Right atrium auricular region (tissue), 2 donors: ENCODE measurements at regions not wholly inside any gene's neighbourhood (a gene's known extent, or its start where the extent isn't known, plus 50 kb on each side); places are given as distances from the start of the nearest gene placed in this dataset.
A peak's percentile ranks its signal among the peaks of the same experiment; 100 is the strongest.

Experiments
- DNase-seq: peaks from one replicate; pipeline ENCODE4 v3.0.0-alpha.2; 2019; ENCODE audit warnings: low spot score
- H3K27ac ChIP-seq, 2 donors: fragments of 200-600 bp; sonication (generic); 1 replicate in 1 of 2; 2 replicates in 1 of 2; pipeline ENCODE4 v1.5.1; 2016 to 2019
- H3K27me3 ChIP-seq, 2 donors: fragments of 200-600 bp; sonication (generic); one replicate each; pipeline versions ENCODE4 v1.5.1 to v1.6.0; 2017 to 2019
- H3K36me3 ChIP-seq: fragments of 200-600 bp; sonication (generic); one replicate; pipeline ENCODE4 v1.5.1; 2016
- H3K4me1 ChIP-seq, 2 donors: fragments of 200-600 bp; sonication (generic); one replicate each; pipeline versions ENCODE4 v1.5.1 to v1.6.0; 2017 to 2019
- H3K4me3 ChIP-seq, 2 donors: fragments of 200-600 bp; sonication (generic); 1 replicate in 1 of 2; 2 replicates in 1 of 2; pipeline ENCODE4 v1.5.1; 2017 to 2019; ENCODE audit warnings: mild to moderate bottlenecking in 1 of 2, moderate library complexity in 1 of 2
- H3K9me3 ChIP-seq, 2 donors: fragments of 200-600 bp; sonication (generic); one replicate each; pipeline ENCODE4 v1.5.1; 2019
- TF ChIP-seq, protein P1 (sequence below), 2 donors: fragments of 200-600 bp; sonication (generic); IDR thresholded peaks; one replicate each; pipeline ENCODE4 v1.5.1; 2019; ENCODE audit warnings: antibody characterized with exemption in 2 of 2

DNA sequence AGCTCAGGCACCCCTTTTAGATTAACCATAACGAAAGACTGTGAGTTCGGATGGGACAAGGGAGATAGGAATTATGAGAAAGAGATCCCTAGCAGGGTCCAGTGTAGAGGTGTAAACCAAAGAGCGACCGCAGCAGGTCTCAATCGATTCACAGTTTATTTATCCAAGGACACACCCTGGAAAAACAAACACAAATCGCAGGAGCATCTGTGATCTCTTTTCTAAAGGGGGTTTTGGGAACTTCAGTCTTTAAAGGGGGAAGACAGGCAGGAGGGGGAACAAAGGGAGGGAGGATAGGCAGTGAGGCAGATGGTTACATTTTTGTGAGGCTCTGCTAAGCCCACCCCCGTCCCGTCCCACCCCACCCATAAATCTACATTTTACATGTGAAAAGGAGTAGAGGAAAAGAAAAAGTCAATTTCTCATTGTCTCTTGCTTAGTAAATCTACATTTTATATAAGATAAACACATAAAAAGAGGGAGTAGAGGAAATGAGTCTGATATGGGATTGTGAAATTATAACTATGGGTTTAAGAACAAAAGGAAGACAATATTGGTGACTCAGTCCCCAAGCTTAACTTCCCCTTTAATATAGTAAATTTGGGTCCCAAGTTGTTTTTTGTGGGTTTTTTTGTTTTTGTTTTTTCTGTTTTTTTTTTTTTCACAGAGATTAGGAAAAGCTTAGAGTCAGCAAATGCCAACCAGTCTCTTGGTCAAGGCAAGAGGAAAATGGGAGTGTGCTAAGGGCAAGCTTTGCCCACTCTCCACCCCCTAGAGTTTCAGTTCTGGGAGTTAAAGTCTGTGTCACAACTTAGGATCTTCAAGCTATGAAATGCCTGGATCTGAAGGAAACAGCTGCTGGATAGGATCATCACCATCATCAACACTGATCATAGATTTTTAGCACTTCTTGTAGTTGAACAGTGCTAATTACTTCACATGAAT lies 160.9 kb upstream of the CDH5 start:
- peak; percentile 11 for DNase-seq
- TF ChIP-seq, protein P1, sequence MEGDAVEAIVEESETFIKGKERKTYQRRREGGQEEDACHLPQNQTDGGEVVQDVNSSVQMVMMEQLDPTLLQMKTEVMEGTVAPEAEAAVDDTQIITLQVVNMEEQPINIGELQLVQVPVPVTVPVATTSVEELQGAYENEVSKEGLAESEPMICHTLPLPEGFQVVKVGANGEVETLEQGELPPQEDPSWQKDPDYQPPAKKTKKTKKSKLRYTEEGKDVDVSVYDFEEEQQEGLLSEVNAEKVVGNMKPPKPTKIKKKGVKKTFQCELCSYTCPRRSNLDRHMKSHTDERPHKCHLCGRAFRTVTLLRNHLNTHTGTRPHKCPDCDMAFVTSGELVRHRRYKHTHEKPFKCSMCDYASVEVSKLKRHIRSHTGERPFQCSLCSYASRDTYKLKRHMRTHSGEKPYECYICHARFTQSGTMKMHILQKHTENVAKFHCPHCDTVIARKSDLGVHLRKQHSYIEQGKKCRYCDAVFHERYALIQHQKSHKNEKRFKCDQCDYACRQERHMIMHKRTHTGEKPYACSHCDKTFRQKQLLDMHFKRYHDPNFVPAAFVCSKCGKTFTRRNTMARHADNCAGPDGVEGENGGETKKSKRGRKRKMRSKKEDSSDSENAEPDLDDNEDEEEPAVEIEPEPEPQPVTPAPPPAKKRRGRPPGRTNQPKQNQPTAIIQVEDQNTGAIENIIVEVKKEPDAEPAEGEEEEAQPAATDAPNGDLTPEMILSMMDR (IDR thresholded peaks at IDR 0.05): no peak
- H3K4me3 ChIP-seq: no peak overlapping the region
- H3K36me3 ChIP-seq: no peaks in the 10 kb centered on the region
- no peak overlapping the region for H3K27ac ChIP-seq
- H3K9me3 ChIP-seq: no peaks in the 10 kb centered on the region
- no peaks in the 10 kb centered on the region for H3K27me3 ChIP-seq
- H3K4me1 ChIP-seq: no peaks in the 10 kb centered on the region

DNA sequence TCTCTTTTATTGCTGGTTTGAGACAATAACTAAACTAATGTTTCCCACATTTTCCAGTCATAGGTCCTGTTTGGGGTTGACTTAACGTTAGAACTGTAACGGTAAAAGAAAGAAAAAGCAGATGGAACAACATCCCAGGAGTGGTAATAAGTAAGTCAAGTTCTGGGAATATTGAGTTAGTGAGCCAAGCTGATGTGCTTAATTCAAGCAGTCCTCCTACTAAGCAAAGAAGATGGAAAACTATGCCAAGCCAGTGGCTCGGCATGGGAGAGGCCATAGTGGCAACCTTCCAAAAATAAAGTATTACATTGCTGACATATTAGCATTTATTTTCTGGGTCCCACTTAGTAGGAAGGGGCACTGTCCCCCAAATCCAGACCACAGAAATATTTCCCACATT lies 161.7 kb upstream of the CDH5 start:
- TF ChIP-seq, protein P1 (IDR thresholded peaks at IDR 0.05): no peak
- Histone ChIP-seq H3K36me3 (no peaks in the 10 kb centered on the region), H3K27ac (no peak overlapping the region), H3K4me1 (no peaks in the 10 kb centered on the region), H3K4me3 (no peak overlapping the region), H3K27me3 (no peaks in the 10 kb centered on the region), H3K9me3 (no peaks in the 10 kb centered on the region)
- DNase-seq: no peak

DNA sequence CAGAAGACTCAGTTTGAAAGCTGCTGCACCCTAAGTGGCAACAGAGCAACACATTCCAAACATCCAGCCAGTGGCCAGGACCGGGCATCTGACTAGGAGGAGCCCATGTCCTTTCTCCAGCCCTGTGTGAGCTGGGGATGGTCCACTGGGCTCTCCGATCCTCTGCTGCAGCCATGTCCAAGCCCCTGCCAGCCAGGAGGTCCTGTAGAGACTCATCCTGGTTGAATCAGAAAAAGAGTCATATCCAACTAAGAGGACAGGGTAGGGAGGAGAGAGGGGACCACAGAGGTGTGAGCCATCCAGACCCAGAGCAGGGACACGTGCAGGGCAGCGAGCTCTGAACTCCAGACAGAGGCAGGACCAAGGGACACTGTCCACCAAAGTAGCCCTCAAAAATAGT lies 163.0 kb upstream of the CDH5 start:
- no peaks in the 10 kb centered on the region for H3K4me1 ChIP-seq

DNA sequence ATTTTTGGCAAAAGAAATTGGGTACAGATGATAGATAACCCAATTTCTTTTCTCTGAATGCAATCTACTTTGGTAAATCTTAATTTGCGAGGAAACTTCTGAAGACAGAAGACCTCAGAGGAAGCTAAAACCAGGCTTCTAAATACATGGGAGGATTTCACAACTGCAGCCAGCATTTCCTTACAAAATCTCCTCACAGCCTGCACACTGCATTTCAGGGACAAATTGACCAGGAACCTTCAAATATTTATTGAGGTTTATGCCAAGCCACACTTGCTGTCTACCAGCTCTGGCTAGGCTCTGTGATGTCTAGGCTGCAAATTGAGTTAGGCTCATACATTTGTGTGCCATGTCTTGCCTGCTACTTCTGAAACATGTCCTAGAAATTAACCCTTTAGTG lies 167.3 kb upstream of the CDH5 start:
- H3K4me3 ChIP-seq: no peak overlapping the region
- no peaks in the 10 kb centered on the region for H3K4me1 ChIP-seq
- no peaks in the 10 kb centered on the region for H3K27me3 ChIP-seq
- no peaks in the 10 kb centered on the region for H3K36me3 ChIP-seq
- H3K27ac ChIP-seq: no peak overlapping the region
- DNase-seq: no peak
- no peaks in the 10 kb centered on the region for H3K9me3 ChIP-seq
- TF ChIP-seq, protein P1 (IDR thresholded peaks at IDR 0.05): no peak

More for the DNA sequence above, 163.0 kb upstream of the CDH5 start:
- TF ChIP-seq, protein P1 (IDR thresholded peaks at IDR 0.05): no peak
- no peaks in the 10 kb centered on the region for H3K9me3 ChIP-seq
- no peaks in the 10 kb centered on the region for H3K36me3 ChIP-seq
- H3K4me3 ChIP-seq: no peak overlapping the region
- no peaks in the 10 kb centered on the region for H3K27me3 ChIP-seq
- no peak for DNase-seq
- H3K27ac ChIP-seq: no peak overlapping the region

DNA sequence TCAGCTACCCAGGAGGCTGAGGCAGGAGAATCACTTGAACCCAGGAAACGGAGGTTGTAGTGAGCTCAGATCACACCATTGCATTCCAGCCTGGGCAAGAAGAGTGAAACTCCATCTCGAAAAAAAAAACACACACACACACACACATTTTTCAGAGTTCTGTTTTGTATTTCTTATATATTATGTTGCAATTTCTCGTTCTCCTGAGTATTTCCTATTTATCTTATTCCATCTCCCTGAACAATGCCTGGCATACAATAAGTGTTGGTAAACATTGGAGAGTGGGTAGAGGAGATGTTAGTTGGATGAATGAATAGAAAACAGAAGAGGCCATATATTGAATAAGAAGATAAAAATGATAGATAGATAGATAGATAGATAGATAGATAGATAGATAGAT lies 167.8 kb upstream of the CDH5 start:
- no peaks in the 10 kb centered on the region for H3K9me3 ChIP-seq
- H3K27ac ChIP-seq: no peak overlapping the region
- H3K4me1 ChIP-seq: no peaks in the 10 kb centered on the region
- DNase-seq: no peak
- H3K27me3 ChIP-seq: no peaks in the 10 kb centered on the region
- H3K4me3 ChIP-seq: no peak overlapping the region
- H3K36me3 ChIP-seq: no peaks in the 10 kb centered on the region
- TF ChIP-seq, protein P1 (IDR thresholded peaks at IDR 0.05): no peak
